GM21526 (cell line): ENCODE measurements at regions not wholly inside any gene's neighbourhood (a gene's known extent, or its start where the extent isn't known, plus 50 kb on each side); places are given as distances from the start of the nearest gene placed in this dataset.

Experiments
- ATAC-seq: cut with Tn5 transposase; IDR thresholded peaks from one replicate; pipeline ENCODE4 v1.9.1; 2021; ENCODE audit warnings: moderate library complexity; ENCODE audit not compliant: unreplicated experiment, low FRiP score

GRCh38 chr3:177300039-177300833 lies 103.0 kb upstream of the TBL1XR1 start:
- ATAC-seq, result no peak

- ATAC-seq, result no peak
Measured at GRCh38 chr3:177300842-177301241, 103.6 kb upstream of the TBL1XR1 start.

- no peak for ATAC-seq
Measured at GRCh38 chr3:177306252-177306651, 109.0 kb upstream of the TBL1XR1 start.

GRCh38 chr3:177307391-177307790 lies 110.1 kb upstream of the TBL1XR1 start:
- ATAC-seq, result no peak

GRCh38 chr3:177307826-177308225 lies 110.5 kb upstream of the TBL1XR1 start:
- ATAC-seq, result no peak

GRCh38 chr3:177308286-177308685 lies 111.0 kb upstream of the TBL1XR1 start:
- ATAC-seq, result no peak

- ATAC-seq, result no peak
Measured at GRCh38 chr3:177308911-177309310, 111.6 kb upstream of the TBL1XR1 start.

- no peak for ATAC-seq
Measured at GRCh38 chr3:177312491-177312890, 115.2 kb upstream of the TBL1XR1 start.

GRCh38 chr3:177314897-177315296 lies 117.6 kb upstream of the TBL1XR1 start:
- peak; percentile 62 for ATAC-seq

GRCh38 chr3:177317247-177317646 lies 120.0 kb upstream of the TBL1XR1 start:
- ATAC-seq, result no peak

- no peak for ATAC-seq
Measured at GRCh38 chr3:177318559-177318958, 121.3 kb upstream of the TBL1XR1 start.

- ATAC-seq, result no peak
Measured at GRCh38 chr3:177320765-177321247, 123.5 kb upstream of the TBL1XR1 start.

GRCh38 chr3:177321819-177322218 lies 124.5 kb upstream of the TBL1XR1 start:
- ATAC-seq, result no peak

GRCh38 chr3:177322881-177323280 lies 125.6 kb upstream of the TBL1XR1 start:
- ATAC-seq, result no peak

GRCh38 chr3:177329854-177330253 lies 132.6 kb upstream of the TBL1XR1 start:
- ATAC-seq, result no peak

- no peak for ATAC-seq
Measured at GRCh38 chr3:177330779-177331178, 133.5 kb upstream of the TBL1XR1 start.

- no peak for ATAC-seq
Measured at GRCh38 chr3:177331203-177331835, 134.0 kb upstream of the TBL1XR1 start.

- ATAC-seq, result no peak
Measured at GRCh38 chr3:177332955-177333354, 135.7 kb upstream of the TBL1XR1 start.

GRCh38 chr3:177333533-177334520 lies 136.5 kb upstream of the TBL1XR1 start:
- ATAC-seq, result no peak

GRCh38 chr3:177334803-177335202 lies 137.5 kb upstream of the TBL1XR1 start:
- ATAC-seq, result no peak

- ATAC-seq, result no peak
Measured at GRCh38 chr3:177335728-177336127, 138.4 kb upstream of the TBL1XR1 start.
